Activated T-cell treated with anti-CD3 and anti-CD28 coated beads, Interleukin-2, amount 50 U/mL, for 72 hours (primary cell): ENCODE measurements at regions not wholly inside any gene's neighbourhood (a gene's known extent, or its start where the extent isn't known, plus 50 kb on each side); places are given as distances from the start of the nearest gene placed in this dataset.

Experiments
- ATAC-seq, 2 donors: fragments of 150-1000 bp; cut with Tn5 transposase; replicated peaks in 1 of 2; 2 replicates each; pipeline ENCODE4 v1.10.0; 2021; ENCODE audit warnings: moderate library complexity in 2 of 2, mild to moderate bottlenecking in 1 of 2
- DNase-seq, 2 donors: peaks; one replicate each; pipeline ENCODE4 v3.0.0; 2021 to 2022; ENCODE audit warnings: mixed read lengths in 1 of 2
- H3K27ac Mint-ChIP-seq: one replicate; pipeline ENCODE4 v1.8.0; 2022; ENCODE audit warnings: mild to moderate bottlenecking, moderate library complexity, mixed read lengths
- H3K27me3 Mint-ChIP-seq: one replicate; pipeline ENCODE4 v1.8.0; 2022; ENCODE audit warnings: low read depth, mixed read lengths
- H3K36me3 Mint-ChIP-seq, 2 donors: one replicate each; pipeline ENCODE4 v1.8.0; 2022; ENCODE audit warnings: mixed read lengths in 2 of 2, mild to moderate bottlenecking in 1 of 2; ENCODE audit not compliant: insufficient read depth in 2 of 2
- H3K4me1 Mint-ChIP-seq: one replicate; pipeline ENCODE4 v1.8.0; 2022; ENCODE audit warnings: low read depth, mixed read lengths
- H3K4me3 Mint-ChIP-seq, 2 donors: one replicate each; pipeline ENCODE4 v1.8.0; 2022; ENCODE audit warnings: mild to moderate bottlenecking in 2 of 2, mixed read lengths in 2 of 2, moderate library complexity in 2 of 2
- H3K9me3 Mint-ChIP-seq, 2 donors: one replicate each; pipeline ENCODE4 v1.8.0; 2022; ENCODE audit warnings: mixed read lengths in 2 of 2

GRCh38 chr1:88063605-88064004, 620.5 kb upstream of the PKN2 start:
- no peak for DNase-seq
- Mint-ChIP-seq H3K4me3 (no peak overlapping the region), H3K4me1 (no peaks in the 10 kb centered on the region), H3K27me3 (peaks cover 4% of the 10 kb centered on the region), H3K36me3 (no peaks in the 10 kb centered on the region), H3K9me3 (no peaks in the 10 kb centered on the region), H3K27ac (no peak overlapping the region)
- ATAC-seq, result no peak

- Mint-ChIP-seq H3K4me3 (no peak overlapping the region), H3K36me3 (no peaks in the 10 kb centered on the region), H3K4me1 (no peaks in the 10 kb centered on the region), H3K9me3 (no peaks in the 10 kb centered on the region), H3K27ac (no peak overlapping the region), H3K27me3 (no peaks in the 10 kb centered on the region)
- DNase-seq (no peak), ATAC-seq (no peak)
Measured at GRCh38 chr1:88068407-88068960, 615.6 kb upstream of the PKN2 start.

- ATAC-seq (no peak), DNase-seq (no peak)
- Mint-ChIP-seq H3K27me3 (no peaks in the 10 kb centered on the region), H3K36me3 (no peaks in the 10 kb centered on the region), H3K9me3 (no peaks in the 10 kb centered on the region), H3K4me3 (no peak overlapping the region), H3K27ac (no peak overlapping the region), H3K4me1 (no peaks in the 10 kb centered on the region)
Measured at GRCh38 chr1:88070956-88071355, 613.1 kb upstream of the PKN2 start.

- Mint-ChIP-seq H3K27me3 (no peaks in the 10 kb centered on the region), H3K4me3 (no peak overlapping the region), H3K36me3 (no peaks in the 10 kb centered on the region), H3K9me3 (no peaks in the 10 kb centered on the region), H3K27ac (no peak overlapping the region), H3K4me1 (no peaks in the 10 kb centered on the region)
- no peak for DNase-seq
- ATAC-seq, result no peak
Measured at GRCh38 chr1:88074661-88075060, 609.4 kb upstream of the PKN2 start.

GRCh38 chr1:88075813-88076212, 608.3 kb upstream of the PKN2 start:
- Mint-ChIP-seq H3K27me3 (no peaks in the 10 kb centered on the region), H3K4me3 (no peak overlapping the region), H3K36me3 (no peaks in the 10 kb centered on the region), H3K9me3 (no peaks in the 10 kb centered on the region), H3K27ac (no peak overlapping the region), H3K4me1 (no peaks in the 10 kb centered on the region)
- DNase-seq (no peak), ATAC-seq (no peak)

- ATAC-seq (no peak), DNase-seq (no peak)
- H3K27ac Mint-ChIP-seq, result no peak overlapping the region
- H3K36me3 Mint-ChIP-seq, result no peaks in the 10 kb centered on the region
- H3K4me3 Mint-ChIP-seq, result no peak overlapping the region
- H3K9me3 Mint-ChIP-seq, result peaks cover 0 to 3% of the 10 kb centered on the region in 2 donors
- H3K4me1 Mint-ChIP-seq, result no peaks in the 10 kb centered on the region
- no peaks in the 10 kb centered on the region for H3K27me3 Mint-ChIP-seq
Measured at GRCh38 chr1:88079036-88079435, 605.0 kb upstream of the PKN2 start.

GRCh38 chr1:88080875-88081274, 603.2 kb upstream of the PKN2 start:
- Mint-ChIP-seq H3K4me3 (no peak overlapping the region), H3K27ac (no peak overlapping the region), H3K9me3 (peaks cover 3 to 5% of the 10 kb centered on the region in 2 donors), H3K4me1 (no peaks in the 10 kb centered on the region), H3K27me3 (no peaks in the 10 kb centered on the region), H3K36me3 (no peaks in the 10 kb centered on the region)
- no peak for ATAC-seq
- no peak for DNase-seq

GRCh38 chr1:88088481-88088880, 595.6 kb upstream of the PKN2 start:
- ATAC-seq (no peak), DNase-seq (no peak)
- Mint-ChIP-seq H3K9me3 (peaks cover 5 to 11% of the 10 kb centered on the region in 2 donors), H3K27ac (no peak overlapping the region), H3K4me3 (no peak overlapping the region), H3K4me1 (no peaks in the 10 kb centered on the region), H3K27me3 (no peaks in the 10 kb centered on the region), H3K36me3 (no peaks in the 10 kb centered on the region)

GRCh38 chr1:88089961-88090360, 594.1 kb upstream of the PKN2 start:
- Mint-ChIP-seq H3K27ac (no peak overlapping the region), H3K4me3 (no peak overlapping the region), H3K4me1 (no peaks in the 10 kb centered on the region), H3K27me3 (peaks cover 6% of the 10 kb centered on the region), H3K36me3 (no peaks in the 10 kb centered on the region), H3K9me3 (peaks cover 5 to 10% of the 10 kb centered on the region in 2 donors)
- no peak for ATAC-seq
- no peak for DNase-seq

GRCh38 chr1:88098881-88099280, 585.2 kb upstream of the PKN2 start:
- no peak overlapping the region for H3K4me3 Mint-ChIP-seq
- H3K9me3 Mint-ChIP-seq, result no peaks in the 10 kb centered on the region
- DNase-seq, result no peak
- no peak overlapping the region for H3K27ac Mint-ChIP-seq
- peaks cover 8% of the 10 kb centered on the region for H3K27me3 Mint-ChIP-seq
- H3K36me3 Mint-ChIP-seq, result no peaks in the 10 kb centered on the region
- ATAC-seq, result no peak
- H3K4me1 Mint-ChIP-seq, result no peaks in the 10 kb centered on the region

GRCh38 chr1:88101041-88101440, 583.0 kb upstream of the PKN2 start:
- DNase-seq, result no peak
- no peak overlapping the region for H3K4me3 Mint-ChIP-seq
- H3K27me3 Mint-ChIP-seq, result no peaks in the 10 kb centered on the region
- H3K27ac Mint-ChIP-seq, result no peak overlapping the region
- no peak for ATAC-seq
- H3K4me1 Mint-ChIP-seq, result no peaks in the 10 kb centered on the region
- no peaks in the 10 kb centered on the region for H3K36me3 Mint-ChIP-seq
- H3K9me3 Mint-ChIP-seq, result no peaks in the 10 kb centered on the region

- Mint-ChIP-seq H3K27ac (no peak overlapping the region), H3K27me3 (no peaks in the 10 kb centered on the region), H3K4me1 (no peaks in the 10 kb centered on the region), H3K9me3 (no peaks in the 10 kb centered on the region), H3K4me3 (no peak overlapping the region), H3K36me3 (no peaks in the 10 kb centered on the region)
- DNase-seq (no peak), ATAC-seq (no peak)
Measured at GRCh38 chr1:88104236-88104635, 579.8 kb upstream of the PKN2 start.

GRCh38 chr1:88104886-88105285, 579.2 kb upstream of the PKN2 start:
- DNase-seq (no peak), ATAC-seq (no peak)
- H3K27me3 Mint-ChIP-seq, result no peaks in the 10 kb centered on the region
- H3K4me3 Mint-ChIP-seq, result no peak overlapping the region
- no peak overlapping the region for H3K27ac Mint-ChIP-seq
- H3K9me3 Mint-ChIP-seq, result no peaks in the 10 kb centered on the region
- no peaks in the 10 kb centered on the region for H3K36me3 Mint-ChIP-seq
- H3K4me1 Mint-ChIP-seq, result no peaks in the 10 kb centered on the region

GRCh38 chr1:88111816-88112215, 572.3 kb upstream of the PKN2 start:
- H3K9me3 Mint-ChIP-seq, result no peaks in the 10 kb centered on the region
- no peaks in the 10 kb centered on the region for H3K36me3 Mint-ChIP-seq
- no peak overlapping the region for H3K4me3 Mint-ChIP-seq
- peaks cover 6% of the 10 kb centered on the region for H3K27me3 Mint-ChIP-seq
- ATAC-seq (no peak), DNase-seq (no peak)
- H3K4me1 Mint-ChIP-seq, result no peaks in the 10 kb centered on the region
- H3K27ac Mint-ChIP-seq, result no peak overlapping the region
